ENCODE measurements at regions not wholly inside any gene's neighbourhood (a gene's known extent, or its start where the extent isn't known, plus 50 kb on each side); places are given as distances from the start of the nearest gene placed in this dataset.

DNA sequence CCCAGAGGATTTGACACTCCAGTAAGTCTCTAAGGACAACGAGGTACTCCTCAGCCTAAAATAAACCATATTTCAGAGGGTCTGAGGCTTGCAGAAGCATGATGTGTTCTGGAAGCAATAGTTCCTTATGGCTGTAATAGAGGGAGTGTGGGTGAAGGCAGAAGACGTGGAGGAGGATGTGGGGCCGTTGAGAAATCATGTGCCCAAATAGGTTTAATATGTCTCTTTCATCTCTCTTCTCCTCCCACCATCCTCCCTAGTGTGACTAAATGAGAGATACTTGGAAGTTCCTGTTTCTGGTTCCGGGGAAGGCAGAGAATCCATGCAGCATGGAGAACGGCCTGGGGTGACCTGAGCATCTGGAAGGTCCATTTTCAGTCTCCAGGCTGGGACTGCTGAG, 174.0 kb upstream of the RSPO3 start:
- H3K27ac ChIP-seq = peak overlapping the region; percentile 19 to 22
- DNase-seq (ENCODE audit: low spot score in 2 of 2) = no peak
- H3K4me1 ChIP-seq = no peaks in the 10 kb centered on the region
- TF ChIP-seq, protein P1, sequence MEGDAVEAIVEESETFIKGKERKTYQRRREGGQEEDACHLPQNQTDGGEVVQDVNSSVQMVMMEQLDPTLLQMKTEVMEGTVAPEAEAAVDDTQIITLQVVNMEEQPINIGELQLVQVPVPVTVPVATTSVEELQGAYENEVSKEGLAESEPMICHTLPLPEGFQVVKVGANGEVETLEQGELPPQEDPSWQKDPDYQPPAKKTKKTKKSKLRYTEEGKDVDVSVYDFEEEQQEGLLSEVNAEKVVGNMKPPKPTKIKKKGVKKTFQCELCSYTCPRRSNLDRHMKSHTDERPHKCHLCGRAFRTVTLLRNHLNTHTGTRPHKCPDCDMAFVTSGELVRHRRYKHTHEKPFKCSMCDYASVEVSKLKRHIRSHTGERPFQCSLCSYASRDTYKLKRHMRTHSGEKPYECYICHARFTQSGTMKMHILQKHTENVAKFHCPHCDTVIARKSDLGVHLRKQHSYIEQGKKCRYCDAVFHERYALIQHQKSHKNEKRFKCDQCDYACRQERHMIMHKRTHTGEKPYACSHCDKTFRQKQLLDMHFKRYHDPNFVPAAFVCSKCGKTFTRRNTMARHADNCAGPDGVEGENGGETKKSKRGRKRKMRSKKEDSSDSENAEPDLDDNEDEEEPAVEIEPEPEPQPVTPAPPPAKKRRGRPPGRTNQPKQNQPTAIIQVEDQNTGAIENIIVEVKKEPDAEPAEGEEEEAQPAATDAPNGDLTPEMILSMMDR (IDR thresholded peaks at IDR 0.05) = no peak
- TF ChIP-seq POLR2A (IDR thresholded peaks at IDR 0.05) (no peak), POLR2AphosphoS5 (IDR thresholded peaks at IDR 0.05) (no peak)
- H3K4me3 ChIP-seq = no peak overlapping the region
- no peaks in the 10 kb centered on the region for H3K9me3 ChIP-seq
- H3K36me3 ChIP-seq = no peaks in the 10 kb centered on the region
- H3K27me3 ChIP-seq = no peaks in the 10 kb centered on the region
- intact Hi-C loops (cut with DNase I; ENCODE audit: low total_unique reads) = no loop called here

DNA sequence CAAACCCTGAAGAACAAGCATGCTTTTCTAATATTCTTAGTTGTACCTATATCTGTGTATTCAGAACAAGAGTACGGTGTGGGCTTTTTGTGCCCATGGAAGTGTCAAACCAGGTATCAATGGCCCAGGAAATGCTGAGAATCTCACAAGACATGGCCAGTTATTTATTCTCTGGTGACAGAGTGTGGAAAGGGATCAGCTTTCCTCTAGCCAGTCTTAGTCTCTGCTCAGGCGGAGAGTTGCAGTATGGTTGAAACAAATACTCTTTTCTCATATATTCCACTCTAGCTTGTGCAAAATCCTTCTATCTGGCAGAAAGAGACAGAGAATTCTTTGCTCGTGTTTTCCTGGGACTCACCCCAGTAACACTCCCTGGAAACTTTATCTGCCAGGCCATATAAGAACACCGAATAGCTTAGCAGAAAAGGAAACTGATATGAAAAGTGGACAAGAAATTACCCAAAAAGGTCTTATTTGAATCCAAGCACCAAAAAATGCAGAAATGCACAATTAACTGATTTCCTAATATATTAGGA, 173.3 kb upstream of the RSPO3 start:
- intact Hi-C loops (cut with DNase I; ENCODE audit: low total_unique reads) = loop anchor here (5.0 kb wide), 1 partner anchor 233 kb away; no protein-coding TSS in a partner anchor
- Histone ChIP-seq H3K9me3 (no peaks in the 10 kb centered on the region), H3K27me3 (no peaks in the 10 kb centered on the region), H3K36me3 (no peaks in the 10 kb centered on the region), H3K4me3 (no peak overlapping the region), H3K27ac (peak overlapping the region in 1 of 2 donors; percentile 22), H3K4me1 (no peaks in the 10 kb centered on the region)
- no peak for DNase-seq (ENCODE audit: low spot score in 2 of 2)
- TF ChIP-seq POLR2A (IDR thresholded peaks at IDR 0.05) = no peak
- TF ChIP-seq, protein P1 (IDR thresholded peaks at IDR 0.05) = no peak
- no peak for TF ChIP-seq POLR2AphosphoS5 (IDR thresholded peaks at IDR 0.05)

DNA sequence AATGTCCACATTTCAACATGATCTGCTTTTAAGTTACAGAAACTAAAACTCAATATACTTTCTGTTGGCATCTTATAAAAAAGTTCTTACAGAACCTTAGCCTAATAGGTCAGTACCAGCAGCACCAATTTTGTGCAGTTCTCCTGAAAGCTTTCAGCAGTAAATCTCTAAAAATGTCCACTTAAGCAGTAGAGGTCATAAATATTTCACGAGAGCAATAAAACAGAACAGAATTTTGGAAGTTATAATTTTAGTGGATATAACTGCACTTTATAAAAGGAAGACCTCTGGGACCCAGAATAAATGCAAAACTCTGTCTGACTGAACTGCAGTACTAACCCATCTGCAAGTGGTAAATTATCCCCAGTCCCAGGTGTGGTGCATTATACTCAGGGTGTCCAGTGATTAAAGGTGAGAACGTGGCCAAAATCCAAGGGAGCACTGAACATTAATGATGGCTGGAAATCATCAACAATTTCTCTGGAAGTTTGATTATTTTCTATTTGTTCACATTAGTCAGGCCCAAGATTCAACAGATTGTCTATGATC, 172.6 kb upstream of the RSPO3 start:
- Histone ChIP-seq H3K4me3 (no peak overlapping the region), H3K4me1 (no peaks in the 10 kb centered on the region), H3K27me3 (no peaks in the 10 kb centered on the region), H3K27ac (peak overlapping the region in 1 of 2 donors; percentile 36), H3K36me3 (no peaks in the 10 kb centered on the region), H3K9me3 (no peaks in the 10 kb centered on the region)
- no peak for TF ChIP-seq POLR2A (IDR thresholded peaks at IDR 0.05)
- TF ChIP-seq POLR2AphosphoS5 (IDR thresholded peaks at IDR 0.05) = no peak
- TF ChIP-seq, protein P1 (IDR thresholded peaks at IDR 0.05) = no peak
- no peak for DNase-seq (ENCODE audit: low spot score in 2 of 2)
- intact Hi-C loops (cut with DNase I; ENCODE audit: low total_unique reads) = loop anchor here (5.0 kb wide), 1 partner anchor 234 kb away; no protein-coding TSS in a partner anchor

DNA sequence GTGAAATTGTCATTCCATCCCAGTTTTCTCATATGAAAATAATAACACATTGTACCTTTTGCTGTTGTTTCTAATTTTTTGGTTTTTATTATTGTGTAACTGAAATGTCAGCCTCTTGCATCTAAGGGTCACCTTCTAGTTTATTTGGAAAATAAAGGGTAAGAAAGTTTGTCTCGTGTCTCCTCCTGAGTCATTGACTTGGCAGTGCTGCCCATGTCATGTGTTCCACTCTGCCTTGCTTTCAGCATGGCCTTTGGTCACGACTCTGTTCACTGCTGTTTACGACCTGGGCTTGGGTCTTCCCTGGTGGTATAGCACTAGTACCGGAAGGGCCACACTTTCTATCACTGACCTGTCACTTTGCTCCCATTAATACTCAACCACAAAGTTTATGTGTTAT, 171.4 kb upstream of the RSPO3 start:
- intact Hi-C loops (cut with DNase I; ENCODE audit: low total_unique reads) = loop anchor here (5.0 kb wide), 1 partner anchor 235 kb away; no protein-coding TSS in a partner anchor
- no peaks in the 10 kb centered on the region for H3K36me3 ChIP-seq
- H3K27me3 ChIP-seq = no peaks in the 10 kb centered on the region
- H3K4me3 ChIP-seq = no peak overlapping the region
- H3K4me1 ChIP-seq = no peaks in the 10 kb centered on the region
- TF ChIP-seq POLR2AphosphoS5 (IDR thresholded peaks at IDR 0.05) (peak in 2 of 3 donors; percentile 27 to 54), POLR2A (IDR thresholded peaks at IDR 0.05) (no peak)
- no peaks in the 10 kb centered on the region for H3K9me3 ChIP-seq
- no peak for DNase-seq (ENCODE audit: low spot score in 2 of 2)
- H3K27ac ChIP-seq = peak overlapping the region; percentile 19 to 50

DNA sequence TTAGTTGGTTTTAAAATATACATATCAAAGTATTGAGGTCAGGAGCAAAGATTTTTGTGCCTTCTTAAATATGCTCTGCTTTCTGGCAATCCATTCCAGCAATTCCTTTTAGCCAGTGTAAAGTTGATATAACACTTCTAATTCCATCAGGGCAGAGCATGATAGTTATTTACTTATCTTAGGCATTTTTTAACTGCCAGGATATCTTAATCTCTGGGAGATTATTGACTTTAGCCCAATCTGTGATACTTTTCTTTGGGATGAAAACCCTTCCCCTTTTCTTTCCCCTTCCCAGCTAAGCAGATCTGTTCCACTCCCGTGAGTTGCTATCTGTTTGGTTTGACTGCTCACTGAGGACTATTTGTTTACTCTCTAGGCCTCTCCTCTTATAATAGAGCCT, 168.7 kb upstream of the RSPO3 start:
- Histone ChIP-seq H3K27me3 (no peaks in the 10 kb centered on the region), H3K9me3 (no peaks in the 10 kb centered on the region), H3K36me3 (no peaks in the 10 kb centered on the region), H3K27ac (no peak overlapping the region), H3K4me1 (no peaks in the 10 kb centered on the region), H3K4me3 (no peak overlapping the region)
- intact Hi-C loops (cut with DNase I; ENCODE audit: low total_unique reads) = loop anchor here (5.0 kb wide), 1 partner anchor 237 kb away; no protein-coding TSS in a partner anchor
- TF ChIP-seq, protein P1 (IDR thresholded peaks at IDR 0.05) = no peak
- TF ChIP-seq POLR2A (IDR thresholded peaks at IDR 0.05) (no peak), POLR2AphosphoS5 (IDR thresholded peaks at IDR 0.05) (no peak)
- no peak for DNase-seq (ENCODE audit: low spot score in 2 of 2)
